HEK293T (cell line): ENCODE measurements at regions not wholly inside any gene's neighbourhood (a gene's known extent, or its start where the extent isn't known, plus 50 kb on each side); places are given as distances from the start of the nearest gene placed in this dataset.

Experiments
- CTCF ChIA-PET: fragments of 350-600 bp; formaldehyde crosslinking; extraction: SDS; loops from one replicate; lab custom pipeline; 2021; ENCODE audit warnings: antibody characterized with exemption, inconsistent platforms; lab: Yijun Ruan, JAX
- POLR2A ChIA-PET: fragments of 350-600 bp; formaldehyde crosslinking; extraction: SDS; loops from one replicate; lab custom pipeline; 2020; ENCODE audit warnings: antibody characterized with exemption, inconsistent platforms; lab: Yijun Ruan, JAX
- DNase-seq: peaks from one replicate; pipeline ENCODE4 v3.0.0; 2012; ENCODE audit warnings: mixed read lengths; ENCODE audit errors: extremely low spot score
- ARNT ChIP-seq: fragments of 450-650 bp; IDR thresholded peaks from 2 replicates; pipeline ENCODE4 v1.6.1; 2017; ENCODE audit warnings: mild to moderate bottlenecking
- BHLHE40 ChIP-seq: fragments of 450-650 bp; IDR thresholded peaks from 2 replicates; pipeline ENCODE4 v1.6.1; 2016; ENCODE audit warnings: mild to moderate bottlenecking, moderate library complexity, borderline replicate concordance
- CTBP1 ChIP-seq: fragments of 450-650 bp; IDR thresholded peaks from 2 replicates; pipeline ENCODE4 v1.6.1; 2016; ENCODE audit warnings: borderline replicate concordance
- ELF4 ChIP-seq: fragments of 450-650 bp; IDR thresholded peaks from 2 replicates; pipeline ENCODE4 v1.6.1; 2017; ENCODE audit warnings: antibody characterized with exemption
- FOXA1 ChIP-seq: fragments of 450-650 bp; IDR thresholded peaks from 2 replicates; pipeline ENCODE4 v1.6.1; 2016; ENCODE audit warnings: mild to moderate bottlenecking
- FOXK2 ChIP-seq: fragments of 450-650 bp; IDR thresholded peaks from 2 replicates; pipeline ENCODE4 v1.6.1; 2016; ENCODE audit warnings: mild to moderate bottlenecking
- FOXM1 ChIP-seq: fragments of 450-650 bp; IDR thresholded peaks from 2 replicates; pipeline ENCODE4 v1.6.1; 2017; ENCODE audit warnings: mild to moderate bottlenecking, borderline replicate concordance
- HDGF ChIP-seq: fragments of 450-650 bp; IDR thresholded peaks from 2 replicates; pipeline ENCODE4 v1.6.1; 2017; ENCODE audit warnings: antibody characterized with exemption, borderline replicate concordance
- L3MBTL2 ChIP-seq: fragments of 450-650 bp; conservative IDR thresholded peaks from 2 replicates; pipeline ENCODE4 v1.6.1; 2016; ENCODE audit warnings: mild to moderate bottlenecking
- LEF1 ChIP-seq: fragments of 450-650 bp; IDR thresholded peaks from 2 replicates; pipeline ENCODE4 v1.6.1; 2017; ENCODE audit warnings: mild to moderate bottlenecking, borderline replicate concordance
- NFRKB ChIP-seq: fragments of 450-650 bp; IDR thresholded peaks from 2 replicates; pipeline ENCODE4 v1.6.1; 2016; ENCODE audit warnings: mild to moderate bottlenecking, moderate library complexity
- SP1 ChIP-seq: fragments of 450-650 bp; IDR thresholded peaks from 2 replicates; pipeline ENCODE4 v1.6.1; 2017
- SUZ12 ChIP-seq: fragments of 450-650 bp; IDR thresholded peaks from 2 replicates; pipeline ENCODE4 v1.6.1; 2016; ENCODE audit warnings: mild to moderate bottlenecking
- TARDBP ChIP-seq: fragments of 450-650 bp; IDR thresholded peaks from 2 replicates; pipeline ENCODE4 v1.6.1; 2016
- ZNF384 ChIP-seq: fragments of 450-650 bp; IDR thresholded peaks from 2 replicates; pipeline ENCODE4 v1.6.1; 2016
- TF ChIP-seq, protein P1 (sequence below): fragments of 450-650 bp; IDR thresholded peaks from 2 replicates; pipeline ENCODE4 v1.6.1; 2016

DNA sequence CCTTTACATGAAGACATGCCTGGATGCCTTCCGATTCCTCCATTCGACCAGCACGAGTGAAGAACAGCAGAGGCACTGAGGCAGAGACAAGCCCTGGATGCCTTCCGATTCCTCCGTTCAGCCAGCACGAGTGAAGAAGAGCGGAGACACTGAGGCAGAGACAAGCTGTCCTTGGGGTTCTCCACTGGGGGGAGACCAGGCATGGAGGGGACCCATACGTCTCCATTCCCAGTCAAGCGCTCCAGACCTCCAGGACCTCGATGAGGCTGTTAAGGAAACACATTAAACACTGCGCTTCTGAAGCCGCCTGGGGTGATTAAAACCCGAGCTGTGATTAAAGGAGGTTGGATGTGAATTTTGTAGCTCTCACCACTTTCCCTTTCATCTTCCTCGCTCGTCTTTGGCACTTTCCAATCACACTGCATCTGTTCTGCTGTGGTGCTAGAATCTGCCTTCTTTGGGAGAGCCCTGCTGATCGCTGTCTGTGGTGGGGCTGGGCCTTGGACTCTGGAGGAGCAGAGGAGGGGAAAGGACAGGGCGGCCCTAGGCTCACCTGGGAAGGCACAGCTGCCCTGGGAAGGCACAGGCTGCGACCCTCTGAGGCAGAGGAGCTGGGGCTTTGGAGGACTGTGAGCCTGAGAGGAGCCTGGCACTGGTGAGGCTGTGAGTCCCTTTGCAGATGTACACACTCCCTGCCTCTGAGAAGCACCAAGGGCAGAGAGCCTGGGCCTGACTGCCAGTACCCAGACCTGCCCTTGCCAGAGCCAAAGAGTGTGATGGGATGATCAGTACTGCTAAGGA lies 463.1 kb upstream of the HS6ST1 start:
- POLR2A ChIA-PET: no interaction called here
- CTCF ChIA-PET: no interaction called here
- DNase-seq: no peak
- TF ChIP-seq HDGF (no peak), FOXK2 (no peak), SP1 (no peak), CTBP1 (no peak), L3MBTL2 (no peak), LEF1 (no peak), ELF4 (no peak), TARDBP (no peak), ZNF384 (no peak), SUZ12 (no peak), BHLHE40 (no peak), FOXM1 (no peak), ARNT (no peak), FOXA1 (no peak), NFRKB (no peak)
- TF ChIP-seq, protein P1, sequence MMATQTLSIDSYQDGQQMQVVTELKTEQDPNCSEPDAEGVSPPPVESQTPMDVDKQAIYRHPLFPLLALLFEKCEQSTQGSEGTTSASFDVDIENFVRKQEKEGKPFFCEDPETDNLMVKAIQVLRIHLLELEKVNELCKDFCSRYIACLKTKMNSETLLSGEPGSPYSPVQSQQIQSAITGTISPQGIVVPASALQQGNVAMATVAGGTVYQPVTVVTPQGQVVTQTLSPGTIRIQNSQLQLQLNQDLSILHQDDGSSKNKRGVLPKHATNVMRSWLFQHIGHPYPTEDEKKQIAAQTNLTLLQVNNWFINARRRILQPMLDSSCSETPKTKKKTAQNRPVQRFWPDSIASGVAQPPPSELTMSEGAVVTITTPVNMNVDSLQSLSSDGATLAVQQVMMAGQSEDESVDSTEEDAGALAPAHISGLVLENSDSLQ: no peak

DNA sequence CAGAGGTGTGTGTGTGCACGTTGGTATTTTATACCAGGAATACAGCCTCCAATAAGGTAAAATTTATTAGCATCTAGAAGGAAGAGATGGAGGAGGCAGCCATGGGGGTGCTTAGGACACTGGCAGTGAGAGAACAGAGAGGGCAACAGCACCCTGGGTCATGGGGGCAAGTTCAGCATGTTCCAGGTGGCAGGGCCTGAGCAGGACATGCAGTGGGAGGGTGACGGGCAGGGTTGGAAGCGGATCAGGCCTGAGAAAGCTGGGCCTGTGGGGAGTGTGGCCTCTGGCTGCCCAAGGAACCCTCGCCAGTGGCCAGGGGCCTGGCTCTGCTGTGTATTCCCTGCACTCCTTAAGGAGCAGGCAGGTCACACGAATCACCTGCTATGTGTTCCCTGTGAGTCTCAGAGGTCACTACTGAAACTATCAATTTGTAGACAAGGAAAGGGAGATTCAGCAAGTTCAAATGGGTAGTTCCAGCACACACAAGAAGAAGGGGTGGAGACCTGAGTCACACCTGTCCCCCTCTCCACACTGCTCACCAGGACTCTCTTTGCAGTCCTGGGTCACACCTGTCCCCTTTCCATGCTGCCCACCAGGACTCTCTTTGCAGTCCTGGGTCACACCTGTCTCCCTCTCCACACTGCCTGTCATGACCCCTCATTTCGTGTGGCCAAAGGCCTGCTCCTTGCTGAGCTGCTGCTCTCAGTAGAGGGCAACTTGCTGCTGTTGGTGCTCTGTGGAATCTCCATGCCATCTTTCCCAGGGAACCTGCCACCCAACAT lies 463.9 kb upstream of the HS6ST1 start:
- ChIA-PET POLR2A (no interaction called here), CTCF (no interaction called here)
- TF ChIP-seq L3MBTL2 (no peak), CTBP1 (no peak), HDGF (no peak), ARNT (no peak), ZNF384 (no peak), SP1 (no peak), FOXK2 (no peak), FOXM1 (no peak), FOXA1 (no peak)
- DNase-seq: no peak

DNA sequence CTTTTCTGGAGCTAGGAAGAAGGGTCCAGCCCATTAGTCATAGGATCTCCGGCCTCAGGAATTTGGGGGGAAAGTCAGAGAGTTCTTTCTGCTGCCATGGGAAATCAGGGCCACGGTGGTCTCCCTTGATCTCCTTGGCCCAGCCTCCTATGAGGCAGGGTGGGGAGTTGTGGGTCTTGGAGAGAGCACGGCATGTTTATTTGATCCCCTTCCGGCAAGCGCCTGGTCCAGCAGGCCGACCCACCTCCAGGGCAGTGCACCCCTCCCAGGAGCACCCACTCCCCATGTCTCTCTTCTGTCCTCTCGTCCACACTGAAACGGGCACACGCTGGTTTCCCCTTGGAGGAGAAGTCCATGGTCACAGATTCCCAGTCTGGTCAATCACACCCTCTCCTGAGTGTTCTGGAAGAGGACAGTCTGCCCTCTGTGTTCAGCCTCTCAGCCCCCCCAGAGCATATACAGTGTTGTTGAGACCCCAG lies 464.6 kb upstream of the HS6ST1 start:
- ChIA-PET CTCF (no interaction called here), POLR2A (no interaction called here)
- TF ChIP-seq FOXA1 (no peak), TARDBP (no peak), NFRKB (no peak), SP1 (no peak), ZNF384 (no peak), ELF4 (no peak), LEF1 (no peak), HDGF (no peak), ARNT (no peak), L3MBTL2 (no peak), BHLHE40 (no peak), CTBP1 (no peak), SUZ12 (no peak), FOXK2 (no peak), FOXM1 (no peak)
- TF ChIP-seq, protein P1: no peak
- DNase-seq: no peak

DNA sequence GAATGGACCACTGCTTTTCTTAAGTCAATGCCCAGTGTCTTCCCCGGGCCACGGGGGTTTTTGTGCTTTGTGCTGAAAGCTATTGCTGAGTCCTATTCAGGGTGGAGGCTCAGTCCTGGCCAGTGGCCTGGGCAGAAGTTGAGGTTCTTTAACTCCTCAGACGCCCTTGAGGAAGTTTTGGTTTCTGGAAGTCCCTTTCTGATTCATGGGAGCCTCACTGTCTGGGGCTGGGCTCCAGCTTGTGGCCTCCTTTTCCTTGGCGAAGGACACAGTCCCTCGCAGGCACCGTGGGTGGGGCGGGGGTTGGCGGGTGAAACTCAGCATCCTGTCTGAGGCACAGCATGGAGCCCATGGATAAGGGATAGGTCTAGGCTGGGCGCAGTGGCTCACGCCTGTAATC lies 465.2 kb upstream of the HS6ST1 start:
- TF ChIP-seq FOXA1 (no peak), SP1 (no peak), ZNF384 (no peak)
- POLR2A ChIA-PET: no interaction called here
- CTCF ChIA-PET: no interaction called here
- DNase-seq: no peak

DNA sequence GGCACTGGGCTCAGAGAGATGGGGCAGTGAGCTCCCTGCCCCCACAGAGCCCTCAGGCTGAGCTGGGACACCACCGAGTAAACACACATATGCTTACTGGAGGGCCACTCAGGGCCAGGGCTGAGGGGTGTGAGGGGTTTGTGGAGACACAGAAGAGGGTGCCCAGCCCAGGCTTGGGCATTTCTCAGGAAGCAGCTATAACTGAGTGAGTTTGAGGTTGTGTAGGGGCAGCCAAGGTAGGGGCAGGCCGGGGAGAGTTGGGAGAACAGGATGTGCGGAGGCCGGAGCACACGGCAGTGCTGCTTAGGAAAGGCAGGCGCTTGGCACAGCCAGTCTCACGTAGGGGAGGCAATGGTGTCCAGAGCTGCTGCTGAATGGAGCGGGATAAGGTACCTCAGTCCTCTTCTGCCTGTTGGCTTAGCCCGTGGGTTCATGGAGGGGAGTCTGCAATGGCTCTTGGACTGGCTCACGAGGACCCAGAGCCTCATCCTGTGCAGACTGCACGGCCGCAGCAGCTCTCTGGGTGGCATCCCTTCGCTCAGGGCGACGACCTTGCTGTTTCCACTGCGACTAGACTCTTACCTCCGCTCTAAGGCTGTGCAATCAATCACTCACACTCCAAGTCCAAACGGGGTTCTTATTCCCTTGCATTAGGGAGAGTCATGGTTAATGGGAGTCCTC lies 466.1 kb upstream of the HS6ST1 start:
- CTCF ChIA-PET: no interaction called here
- no peak for TF ChIP-seq ZNF384
- TF ChIP-seq CTBP1: no peak
- TF ChIP-seq FOXA1: no peak
- TF ChIP-seq BHLHE40: no peak
- no peak for TF ChIP-seq LEF1
- no peak for TF ChIP-seq ARNT
- no peak for TF ChIP-seq FOXM1
- no peak for TF ChIP-seq L3MBTL2
- TF ChIP-seq, protein P1: no peak
- TF ChIP-seq SP1: no peak
- no peak for TF ChIP-seq NFRKB
- TF ChIP-seq FOXK2: no peak
- no peak for TF ChIP-seq SUZ12
- no peak for TF ChIP-seq HDGF
- TF ChIP-seq TARDBP: no peak
- no peak for TF ChIP-seq ELF4
- DNase-seq: no peak
- POLR2A ChIA-PET: interaction anchor here (0.5 kb wide), 1 partner anchor 809 kb away, joined by 4 read pairs; no protein-coding TSS in a partner anchor
